Activated naive CD8-positive, alpha-beta T cell treated with anti-CD3 and anti-CD28 coated beads, Interleukin-2, amount 50 U/mL, for 24 hours (primary cell): ENCODE measurements at regions not wholly inside any gene's neighbourhood (a gene's known extent, or its start where the extent isn't known, plus 50 kb on each side); places are given as distances from the start of the nearest gene placed in this dataset.

Experiments
- ATAC-seq: fragments of 150-1000 bp; cut with Tn5 transposase; one replicate; pipeline ENCODE4 v1.10.0; 2021
- DNase-seq: peaks from one replicate; pipeline ENCODE4 v3.0.0; 2021
- H3K27ac Mint-ChIP-seq: one replicate; pipeline ENCODE4 v1.8.0; 2021; ENCODE audit warnings: mild to moderate bottlenecking, mixed read lengths
- H3K27me3 Mint-ChIP-seq: one replicate; pipeline ENCODE4 v1.8.0; 2021; ENCODE audit warnings: mixed read lengths
- H3K36me3 Mint-ChIP-seq: one replicate; pipeline ENCODE4 v1.8.0; 2021; ENCODE audit warnings: low read depth, mixed read lengths
- H3K4me1 Mint-ChIP-seq: one replicate; pipeline ENCODE4 v1.8.0; 2021; ENCODE audit warnings: mixed read lengths
- H3K4me3 Mint-ChIP-seq: one replicate; pipeline ENCODE4 v1.8.0; 2021; ENCODE audit warnings: mild to moderate bottlenecking, moderate library complexity, mixed read lengths
- H3K9me3 Mint-ChIP-seq: one replicate; pipeline ENCODE4 v1.8.0; 2021; ENCODE audit warnings: mixed read lengths

- H3K9me3 Mint-ChIP-seq: no peaks in the 10 kb centered on the region
- ATAC-seq (no peak), DNase-seq (no peak)
- H3K4me1 Mint-ChIP-seq: no peaks in the 10 kb centered on the region
- no peak overlapping the region for H3K27ac Mint-ChIP-seq
- no peaks in the 10 kb centered on the region for H3K27me3 Mint-ChIP-seq
- H3K36me3 Mint-ChIP-seq: no peaks in the 10 kb centered on the region
- no peak overlapping the region for H3K4me3 Mint-ChIP-seq
These were observed 78.3 kb upstream of the PPP2R3A start for GRCh38 chr3:135887220-135887619.

- no peaks in the 10 kb centered on the region for H3K4me1 Mint-ChIP-seq
- H3K27ac Mint-ChIP-seq: no peak overlapping the region
- no peaks in the 10 kb centered on the region for H3K36me3 Mint-ChIP-seq
- no peak for DNase-seq
- H3K4me3 Mint-ChIP-seq: no peak overlapping the region
- ATAC-seq: no peak
- no peaks in the 10 kb centered on the region for H3K27me3 Mint-ChIP-seq
- no peaks in the 10 kb centered on the region for H3K9me3 Mint-ChIP-seq
These were observed 76.1 kb upstream of the PPP2R3A start for GRCh38 chr3:135889443-135889842.

- Mint-ChIP-seq H3K4me3 (no peak overlapping the region), H3K9me3 (no peaks in the 10 kb centered on the region), H3K27ac (no peak overlapping the region), H3K4me1 (no peaks in the 10 kb centered on the region), H3K36me3 (no peaks in the 10 kb centered on the region), H3K27me3 (no peaks in the 10 kb centered on the region)
- DNase-seq (no peak), ATAC-seq (no peak)
These were observed 74.4 kb upstream of the PPP2R3A start for GRCh38 chr3:135891121-135891520.

GRCh38 chr3:135895106-135895733, 70.3 kb upstream of the PPP2R3A start:
- H3K4me1 Mint-ChIP-seq: no peaks in the 10 kb centered on the region
- H3K36me3 Mint-ChIP-seq: no peaks in the 10 kb centered on the region
- DNase-seq (peak; percentile 48), ATAC-seq (no peak)
- no peak overlapping the region for H3K27ac Mint-ChIP-seq
- H3K27me3 Mint-ChIP-seq: peaks cover 2% of the 10 kb centered on the region
- H3K4me3 Mint-ChIP-seq: no peak overlapping the region
- H3K9me3 Mint-ChIP-seq: no peaks in the 10 kb centered on the region

GRCh38 chr3:135895734-135896121, 69.8 kb upstream of the PPP2R3A start:
- H3K27ac Mint-ChIP-seq: no peak overlapping the region
- H3K4me1 Mint-ChIP-seq: no peaks in the 10 kb centered on the region
- peaks cover 2% of the 10 kb centered on the region for H3K27me3 Mint-ChIP-seq
- ATAC-seq: no peak
- H3K9me3 Mint-ChIP-seq: no peaks in the 10 kb centered on the region
- DNase-seq: no peak
- H3K36me3 Mint-ChIP-seq: no peaks in the 10 kb centered on the region
- H3K4me3 Mint-ChIP-seq: no peak overlapping the region

- no peak overlapping the region for H3K27ac Mint-ChIP-seq
- no peak for DNase-seq
These were observed 68.9 kb upstream of the PPP2R3A start for GRCh38 chr3:135896613-135897012.

GRCh38 chr3:135897715-135898114, 67.8 kb upstream of the PPP2R3A start:
- H3K27ac Mint-ChIP-seq: no peak overlapping the region
- peaks cover 4% of the 10 kb centered on the region for H3K27me3 Mint-ChIP-seq
- no peak for DNase-seq
- ATAC-seq: no peak
- no peaks in the 10 kb centered on the region for H3K4me1 Mint-ChIP-seq
- H3K4me3 Mint-ChIP-seq: no peak overlapping the region
- H3K36me3 Mint-ChIP-seq: no peaks in the 10 kb centered on the region
- no peaks in the 10 kb centered on the region for H3K9me3 Mint-ChIP-seq

More at GRCh38 chr3:135896613-135897012, 68.9 kb upstream of the PPP2R3A start:
- H3K27me3 Mint-ChIP-seq: peaks cover 2% of the 10 kb centered on the region
- H3K4me1 Mint-ChIP-seq: no peaks in the 10 kb centered on the region
- ATAC-seq: no peak
- H3K9me3 Mint-ChIP-seq: no peaks in the 10 kb centered on the region
- no peaks in the 10 kb centered on the region for H3K36me3 Mint-ChIP-seq
- H3K4me3 Mint-ChIP-seq: no peak overlapping the region

GRCh38 chr3:135898774-135899173, 66.8 kb upstream of the PPP2R3A start:
- Mint-ChIP-seq H3K27me3 (peaks cover 4% of the 10 kb centered on the region), H3K36me3 (no peaks in the 10 kb centered on the region), H3K4me1 (no peaks in the 10 kb centered on the region), H3K4me3 (no peak overlapping the region), H3K9me3 (no peaks in the 10 kb centered on the region), H3K27ac (no peak overlapping the region)
- no peak for DNase-seq
- ATAC-seq: no peak

GRCh38 chr3:135905058-135905724, 60.3 kb upstream of the PPP2R3A start:
- no peak overlapping the region for H3K27ac Mint-ChIP-seq
- H3K27me3 Mint-ChIP-seq: peaks cover 2% of the 10 kb centered on the region
- no peaks in the 10 kb centered on the region for H3K36me3 Mint-ChIP-seq
- H3K4me1 Mint-ChIP-seq: no peaks in the 10 kb centered on the region
- ATAC-seq: no peak
- no peak overlapping the region for H3K4me3 Mint-ChIP-seq
- DNase-seq: no peak
- H3K9me3 Mint-ChIP-seq: no peaks in the 10 kb centered on the region

- ATAC-seq (no peak), DNase-seq (no peak)
- Mint-ChIP-seq H3K4me3 (no peak overlapping the region), H3K27ac (no peak overlapping the region), H3K36me3 (no peaks in the 10 kb centered on the region), H3K27me3 (no peaks in the 10 kb centered on the region), H3K4me1 (no peaks in the 10 kb centered on the region), H3K9me3 (no peaks in the 10 kb centered on the region)
These were observed 57.9 kb upstream of the PPP2R3A start for GRCh38 chr3:135907422-135908165.

GRCh38 chr3:135908225-135908624, 57.3 kb upstream of the PPP2R3A start:
- DNase-seq: no peak
- H3K27me3 Mint-ChIP-seq: no peaks in the 10 kb centered on the region
- H3K9me3 Mint-ChIP-seq: no peaks in the 10 kb centered on the region
- no peaks in the 10 kb centered on the region for H3K4me1 Mint-ChIP-seq
- no peaks in the 10 kb centered on the region for H3K36me3 Mint-ChIP-seq
- H3K27ac Mint-ChIP-seq: no peak overlapping the region
- ATAC-seq: no peak
- no peak overlapping the region for H3K4me3 Mint-ChIP-seq

GRCh38 chr3:135908737-135909136, 56.8 kb upstream of the PPP2R3A start:
- Mint-ChIP-seq H3K4me1 (no peaks in the 10 kb centered on the region), H3K36me3 (no peaks in the 10 kb centered on the region), H3K4me3 (no peak overlapping the region), H3K27me3 (no peaks in the 10 kb centered on the region), H3K9me3 (no peaks in the 10 kb centered on the region), H3K27ac (no peak overlapping the region)
- ATAC-seq (no peak), DNase-seq (no peak)

GRCh38 chr3:135911110-135911509, 54.4 kb upstream of the PPP2R3A start:
- Mint-ChIP-seq H3K9me3 (no peaks in the 10 kb centered on the region), H3K36me3 (no peaks in the 10 kb centered on the region), H3K27ac (no peak overlapping the region), H3K4me3 (no peak overlapping the region), H3K27me3 (no peaks in the 10 kb centered on the region), H3K4me1 (no peaks in the 10 kb centered on the region)
- DNase-seq (no peak), ATAC-seq (no peak)

GRCh38 chr3:135915206-135915605, 50.3 kb upstream of the PPP2R3A start:
- Mint-ChIP-seq H3K9me3 (no peaks in the 10 kb centered on the region), H3K4me1 (no peaks in the 10 kb centered on the region), H3K4me3 (no peak overlapping the region), H3K27ac (no peak overlapping the region), H3K36me3 (no peaks in the 10 kb centered on the region), H3K27me3 (peaks cover 12% of the 10 kb centered on the region)
- DNase-seq: no peak
- ATAC-seq: no peak
